ENCODE measurements at regions not wholly inside any gene's neighbourhood (a gene's known extent, or its start where the extent isn't known, plus 50 kb on each side); places are given as distances from the start of the nearest gene placed in this dataset.

GRCh38 chr17:72199256-72199655 is 78.4 kb downstream of the SOX9 start:
- no peak overlapping the region for H3K4me3 ChIP-seq (replicated peaks in 1 of 3; ENCODE audit: low read depth in 2 of 3, low read length in 3 of 3)
- TF ChIP-seq CTCF (IDR thresholded peaks at IDR 0.05), result no peak
- no peaks in the 10 kb centered on the region for H4K20me1 ChIP-seq (ENCODE audit: insufficient read depth, low read length)
- H3K36me3 Mint-ChIP-seq, result no peaks in the 10 kb centered on the region
- H3K79me2 ChIP-seq (ENCODE audit: insufficient read depth, low read length), result no peaks in the 10 kb centered on the region
- H3K27me3 Mint-ChIP-seq (ENCODE audit: low read depth in 3 of 3), result peaks cover 2 to 3% (median 2%) of the 10 kb centered on the region in 3 donors
- H3K9me3 Mint-ChIP-seq, result peaks cover 8 to 28% (median 12%) of the 10 kb centered on the region in 7 donors
- H3K9me3 ChIP-seq (replicated peaks in 1 of 2; ENCODE audit: control insufficient read depth in 1 of 2, insufficient read depth in 1 of 2, low read length in 2 of 2), result peaks cover 3 to 15% of the 10 kb centered on the region in 2 donors
- no peaks in the 10 kb centered on the region for H3K36me3 ChIP-seq (replicated peaks in 1 of 2; ENCODE audit: control insufficient read depth in 1 of 2, insufficient read depth in 2 of 2, low read length in 2 of 2)
- no peaks in the 10 kb centered on the region for H3K4me1 Mint-ChIP-seq
- no peak overlapping the region for H3K9ac ChIP-seq (ENCODE audit: insufficient read depth, low read length, poor library complexity, severe bottlenecking)
- H3K27me3 ChIP-seq (ENCODE audit: control insufficient read depth in 2 of 2, insufficient read depth in 2 of 2, low read length in 2 of 2), result no peaks in the 10 kb centered on the region
- H3K4me3 Mint-ChIP-seq, result no peak overlapping the region
- H3K27ac ChIP-seq (ENCODE audit: low read depth in 1 of 2, low read length in 2 of 2), result no peak overlapping the region
- DNase-seq, result no peak
- no peak overlapping the region for H3K27ac Mint-ChIP-seq
- H3K4me1 ChIP-seq (ENCODE audit: control insufficient read depth in 1 of 2, insufficient read depth in 2 of 2, low read length in 2 of 2), result no peaks in the 10 kb centered on the region
- intact Hi-C loops (cut with micrococcal nuclease), result no loop called here
- no peak overlapping the region for H3K4me2 ChIP-seq (replicated peaks; ENCODE audit: extremely low read depth, low read length, poor library complexity, severe bottlenecking)
- no peak overlapping the region for H2AFZ ChIP-seq (ENCODE audit: insufficient read depth, low read depth, low read length, poor library complexity, severe bottlenecking)

DNA sequence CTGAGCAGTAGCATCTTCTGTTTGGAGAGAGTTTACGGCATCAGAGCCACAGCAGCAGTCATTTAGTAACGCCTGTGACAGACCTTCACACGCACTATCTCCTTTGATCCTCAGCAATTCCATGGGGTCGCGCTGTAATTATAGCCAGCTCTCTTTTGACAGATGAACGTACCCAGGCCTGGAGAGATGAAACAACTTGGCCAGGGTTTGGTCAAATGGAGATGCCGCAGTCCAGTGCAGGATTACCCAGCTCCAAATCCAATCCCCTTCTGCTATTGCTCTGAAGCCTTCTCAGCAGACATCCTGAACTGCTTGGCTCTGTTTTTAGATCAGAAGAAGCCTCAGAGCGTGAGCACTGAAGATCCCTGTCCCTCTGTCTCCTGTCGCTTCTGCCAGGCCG is 83.9 kb downstream of the SOX9 start:
- no peak for TF ChIP-seq CTCF (IDR thresholded peaks at IDR 0.05)
- Histone ChIP-seq H3K27me3 (ENCODE audit: control insufficient read depth in 2 of 2, insufficient read depth in 2 of 2, low read length in 2 of 2) (peaks cover 0 to 4% of the 10 kb centered on the region in 2 donors), H3K4me2 (replicated peaks; ENCODE audit: extremely low read depth, low read length, poor library complexity, severe bottlenecking) (no peak overlapping the region), H4K20me1 (ENCODE audit: insufficient read depth, low read length) (no peaks in the 10 kb centered on the region), H3K27ac (ENCODE audit: low read depth in 1 of 2, low read length in 2 of 2) (no peak overlapping the region), H3K79me2 (ENCODE audit: insufficient read depth, low read length) (no peaks in the 10 kb centered on the region), H3K36me3 (replicated peaks in 1 of 2; ENCODE audit: control insufficient read depth in 1 of 2, insufficient read depth in 2 of 2, low read length in 2 of 2) (no peaks in the 10 kb centered on the region), H3K9me3 (replicated peaks in 1 of 2; ENCODE audit: control insufficient read depth in 1 of 2, insufficient read depth in 1 of 2, low read length in 2 of 2) (no peaks in the 10 kb centered on the region), H3K9ac (ENCODE audit: insufficient read depth, low read length, poor library complexity, severe bottlenecking) (no peak overlapping the region), H3K4me1 (ENCODE audit: control insufficient read depth in 1 of 2, insufficient read depth in 2 of 2, low read length in 2 of 2) (no peaks in the 10 kb centered on the region), H3K4me3 (replicated peaks in 1 of 3; ENCODE audit: low read depth in 2 of 3, low read length in 3 of 3) (no peak overlapping the region), H2AFZ (ENCODE audit: insufficient read depth, low read depth, low read length, poor library complexity, severe bottlenecking) (no peak overlapping the region)
- intact Hi-C loops (cut with micrococcal nuclease), result no loop called here
- 37% methylated on average over 10 of the region's 10 CpGs for WGBS (ENCODE audit: insufficient coverage)
- Mint-ChIP-seq H3K27me3 (ENCODE audit: low read depth in 3 of 3) (peaks cover 3 to 10% (median 5%) of the 10 kb centered on the region in 3 donors), H3K9me3 (peaks cover 0 to 8% (median 3%) of the 10 kb centered on the region in 7 donors), H3K4me3 (no peak overlapping the region), H3K36me3 (no peaks in the 10 kb centered on the region), H3K4me1 (no peaks in the 10 kb centered on the region), H3K27ac (no peak overlapping the region)
- DNase-seq, result no peak
